Hepatocyte (in vitro differentiated cells): ENCODE measurements at regions not wholly inside any gene's neighbourhood (a gene's known extent, or its start where the extent isn't known, plus 50 kb on each side); places are given as distances from the start of the nearest gene placed in this dataset.

ENCODE experiments used
- DNase-seq: peaks from one replicate; pipeline ENCODE4 v3.0.0-alpha.2; 2016; ENCODE audit warnings: low spot score
- H2AFZ ChIP-seq: fragments of 200-600 bp; sonication (generic); 2 replicates; pipeline ENCODE4 v1.6.0; 2016; ENCODE audit warnings: antibody characterized with exemption, mild to moderate bottlenecking
- H3K27ac ChIP-seq: fragments of 200-600 bp; sonication (generic); 2 replicates; pipeline ENCODE4 v1.5.1; 2016; ENCODE audit warnings: mild to moderate bottlenecking
- H3K27me3 ChIP-seq: fragments of 200-600 bp; sonication (generic); 2 replicates; pipeline ENCODE4 v1.6.1; 2016
- H3K36me3 ChIP-seq: fragments of 200-600 bp; sonication (generic); replicated peaks from 2 replicates; pipeline ENCODE4 v1.5.1; 2016; ENCODE audit warnings: low read depth; ENCODE audit not compliant: insufficient read depth
- H3K4me1 ChIP-seq: fragments of 200-600 bp; sonication (generic); 2 replicates; pipeline ENCODE4 v1.5.1; 2016; ENCODE audit warnings: mild to moderate bottlenecking, moderate library complexity; ENCODE audit not compliant: insufficient read depth
- H3K4me2 ChIP-seq: fragments of 200-600 bp; sonication (generic); 2 replicates; pipeline ENCODE4 v1.6.0; 2016
- H3K4me3 ChIP-seq: fragments of 200-600 bp; sonication (generic); 2 replicates; pipeline ENCODE4 v1.5.1; 2016; ENCODE audit warnings: mild to moderate bottlenecking
- H3K79me2 ChIP-seq: fragments of 200-600 bp; sonication (generic); 2 replicates; pipeline ENCODE4 v1.6.0; 2017; ENCODE audit warnings: mild to moderate bottlenecking
- H3K9me2 ChIP-seq: fragments of 200-600 bp; sonication (generic); replicated peaks from 2 replicates; pipeline ENCODE4 v1.6.0; 2017; ENCODE audit warnings: mild to moderate bottlenecking; ENCODE audit not compliant: insufficient read depth
- H3K9me3 ChIP-seq: fragments of 200-600 bp; sonication (generic); 2 replicates; pipeline ENCODE4 v1.5.1; 2016; ENCODE audit warnings: low read depth, mild to moderate bottlenecking
- H4K20me1 ChIP-seq: fragments of 200-600 bp; sonication (generic); 2 replicates; pipeline ENCODE4 v1.6.0; 2016; ENCODE audit warnings: mild to moderate bottlenecking; ENCODE audit not compliant: insufficient read depth, poor library complexity, severe bottlenecking
- CTCF ChIP-seq: fragments of 200-600 bp; sonication (generic); IDR thresholded peaks from 2 replicates; pipeline ENCODE4 v1.5.1; 2016; ENCODE audit warnings: antibody characterized with exemption, mild to moderate bottlenecking; ENCODE audit not compliant: poor library complexity
- EZH2 ChIP-seq: fragments of 200-600 bp; sonication (generic); IDR thresholded peaks from 2 replicates; pipeline ENCODE4 v1.6.1; 2016; ENCODE audit warnings: antibody characterized with exemption, mild to moderate bottlenecking, borderline replicate concordance
- EZH2phosphoT487 ChIP-seq: fragments of 200-600 bp; sonication (generic); IDR thresholded peaks from one replicate; pipeline ENCODE4 v1.6.1; 2018; ENCODE audit warnings: antibody characterized with exemption, mild to moderate bottlenecking, low read depth, moderate library complexity; ENCODE audit not compliant: unreplicated experiment, severe bottlenecking
- WGBS: methylation state at CpG from one replicate; pipeline ENCODE4 v1.1.6; 2016; ENCODE audit warnings: low lambda C conversion rate; ENCODE audit errors: missing lambda C conversion rate; 5-methylcytosine and 5-hydroxymethylcytosine counted together

DNA sequence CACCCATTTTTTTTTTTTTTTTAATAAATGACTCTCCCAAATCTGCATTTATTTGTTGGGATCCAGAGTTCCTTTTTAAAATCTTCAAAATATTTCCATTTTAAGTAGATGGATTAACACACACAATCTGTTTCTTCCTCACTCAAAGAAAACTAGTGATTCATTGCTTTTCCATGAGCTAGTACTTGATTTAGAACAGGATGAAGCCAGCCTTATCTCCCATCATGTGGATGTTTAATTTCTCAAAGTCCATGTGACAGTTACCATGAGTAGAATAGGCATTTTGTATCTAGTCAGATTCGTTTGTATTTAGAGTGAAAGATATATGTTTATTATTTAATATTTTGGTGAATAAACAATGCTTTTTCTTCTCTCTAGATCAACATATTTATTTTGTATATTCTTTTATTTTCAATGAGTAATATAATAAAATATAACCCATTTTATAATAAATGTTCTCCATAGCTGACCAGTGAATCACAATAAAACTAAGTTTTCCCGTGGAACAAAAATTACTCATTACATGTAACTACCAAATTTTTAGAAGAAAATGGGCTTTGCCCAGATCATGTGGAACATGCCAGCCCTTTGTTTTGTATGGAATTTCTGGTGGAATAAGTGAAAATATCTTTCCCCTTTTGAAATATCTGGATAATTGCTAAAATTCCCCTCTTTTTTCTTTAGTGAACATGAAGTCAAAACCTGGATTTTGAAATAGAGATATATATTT, 54.9 kb upstream of the RPS23 start:
- Histone ChIP-seq H3K9me2 (no peaks in the 10 kb centered on the region), H3K79me2 (no peaks in the 10 kb centered on the region), H2AFZ (no peak overlapping the region), H3K4me3 (no peak overlapping the region), H3K9me3 (no peaks in the 10 kb centered on the region), H3K27ac (no peak overlapping the region), H3K4me2 (no peak overlapping the region), H3K4me1 (peaks cover 11% of the 10 kb centered on the region), H3K36me3 (no peaks in the 10 kb centered on the region), H3K27me3 (no peaks in the 10 kb centered on the region), H4K20me1 (no peaks in the 10 kb centered on the region)
- 72% methylated on average over 2 of the region's 2 CpGs for WGBS
- TF ChIP-seq EZH2phosphoT487 = no peak
- TF ChIP-seq CTCF = no peak
- no peak for TF ChIP-seq EZH2
- no peak for DNase-seq

- Histone ChIP-seq H3K9me2 (no peaks in the 10 kb centered on the region), H3K79me2 (no peaks in the 10 kb centered on the region), H2AFZ (no peak overlapping the region), H3K27me3 (no peaks in the 10 kb centered on the region), H3K4me3 (no peak overlapping the region), H3K4me1 (peaks cover 11% of the 10 kb centered on the region), H4K20me1 (no peaks in the 10 kb centered on the region), H3K4me2 (no peak overlapping the region), H3K9me3 (no peaks in the 10 kb centered on the region), H3K36me3 (no peaks in the 10 kb centered on the region), H3K27ac (no peak overlapping the region)
- no peak for TF ChIP-seq CTCF
- TF ChIP-seq EZH2phosphoT487 = no peak
- no peak for TF ChIP-seq EZH2
- 65% methylated on average over 3 of the region's 3 CpGs for WGBS
- no peak for DNase-seq
Measured at GRCh38 chr5:82332064-82332855, 54.1 kb upstream of the RPS23 start.

GRCh38 chr5:82331557-82331956, 53.4 kb upstream of the RPS23 start:
- Histone ChIP-seq H3K36me3 (no peaks in the 10 kb centered on the region), H2AFZ (no peak overlapping the region), H3K9me2 (no peaks in the 10 kb centered on the region), H3K4me1 (peaks cover 11% of the 10 kb centered on the region), H4K20me1 (no peaks in the 10 kb centered on the region), H3K27me3 (no peaks in the 10 kb centered on the region), H3K27ac (peak overlapping the region; percentile 24), H3K79me2 (no peaks in the 10 kb centered on the region), H3K9me3 (no peaks in the 10 kb centered on the region), H3K4me3 (no peak overlapping the region), H3K4me2 (no peak overlapping the region)
- 88% methylated on average over 4 of the region's 4 CpGs for WGBS
- TF ChIP-seq CTCF (no peak), EZH2 (no peak), EZH2phosphoT487 (no peak)
- DNase-seq = no peak
